ENCODE measurements at regions not wholly inside any gene's neighbourhood (a gene's known extent, or its start where the extent isn't known, plus 50 kb on each side); places are given as distances from the start of the nearest gene placed in this dataset.
"Not testable (repeated sequence)": the region's sequence is repeated elsewhere in the genome, so short reads cannot be mapped to it uniquely, and the experiment has no call there.

DNA sequence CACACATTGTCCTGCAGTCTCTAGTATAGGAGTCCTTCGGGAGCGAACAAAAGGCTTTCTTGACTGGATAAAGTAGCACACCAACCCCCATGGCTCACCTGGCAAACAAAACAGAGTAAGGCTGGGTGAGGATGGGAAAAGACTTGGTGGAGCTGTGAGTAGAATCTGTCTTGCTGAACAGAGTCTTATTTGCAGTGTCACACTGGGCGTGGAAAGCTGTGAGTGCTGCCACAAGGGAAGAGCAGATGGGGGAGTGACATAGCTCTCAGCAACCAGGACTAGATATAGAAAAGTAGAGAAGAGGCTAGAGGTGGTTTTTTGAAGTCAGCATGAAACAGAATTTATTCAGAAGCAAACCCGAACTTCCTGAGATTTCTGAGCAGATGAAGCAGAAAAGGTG, 137.2 kb upstream of the ESX1 start:
- DNase-seq (ENCODE audit: low read depth in 2 of 2) = no peak

DNA sequence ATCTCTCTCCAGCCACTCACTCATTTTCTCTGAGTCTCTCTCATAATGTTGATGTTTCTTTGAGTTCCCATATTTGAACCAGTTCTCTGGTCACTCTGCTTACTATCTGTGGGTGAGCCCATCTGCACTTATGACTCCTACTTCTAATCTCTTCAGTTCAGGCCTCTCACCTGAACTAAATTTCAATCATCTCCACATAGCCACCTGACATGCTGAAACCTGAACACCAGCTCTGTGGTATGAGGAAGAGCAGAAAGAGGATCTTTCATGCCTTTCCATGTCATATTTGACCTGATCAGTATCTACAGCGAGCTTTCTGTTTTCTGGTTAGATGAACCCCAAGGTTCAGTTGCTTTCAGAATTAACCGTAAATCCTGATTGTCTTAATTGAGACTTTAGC, 122.2 kb upstream of the ESX1 start:
- DNase-seq (ENCODE audit: low read depth in 2 of 2) = no peak

DNA sequence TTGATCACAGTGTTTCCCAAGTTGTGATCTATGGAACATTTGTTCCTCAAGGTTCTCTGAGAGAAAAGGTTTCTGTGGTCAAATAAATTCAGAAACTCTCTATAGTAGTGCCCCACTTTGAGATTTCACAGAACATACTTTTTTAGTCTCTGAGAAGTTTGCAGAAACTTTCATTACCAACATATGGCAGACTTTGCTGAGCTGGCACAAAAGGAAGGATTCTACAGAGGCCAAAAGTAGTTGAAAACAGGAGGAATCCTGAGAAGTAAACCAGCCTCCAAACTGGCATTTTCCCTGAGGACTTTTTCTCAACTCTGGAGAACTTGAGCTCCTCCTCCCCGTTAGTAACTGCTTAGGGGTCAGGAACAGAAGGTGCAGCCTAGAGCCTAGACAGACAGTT, 117.8 kb upstream of the ESX1 start:
- DNase-seq (ENCODE audit: low read depth in 2 of 2) = no peak

DNA sequence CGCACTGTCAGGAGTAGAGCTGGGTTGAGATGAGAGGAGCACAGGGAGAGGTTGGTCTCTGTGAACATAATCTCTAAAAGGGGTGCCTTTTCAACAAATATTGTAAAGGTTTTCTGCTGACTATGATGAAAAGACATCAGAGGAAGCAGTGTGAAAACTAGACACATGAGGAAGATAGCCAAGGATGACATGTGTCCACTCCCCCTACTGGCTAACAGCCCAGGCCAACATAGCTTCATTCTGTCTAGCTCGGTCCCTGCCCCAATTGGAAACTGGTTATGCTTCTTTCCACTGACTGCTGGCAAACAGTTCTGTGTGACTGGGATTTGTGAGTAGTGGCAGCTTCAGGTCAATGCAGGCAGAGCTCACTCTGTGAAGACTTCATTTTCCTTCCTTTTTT, 115.4 kb upstream of the ESX1 start:
- DNase-seq (ENCODE audit: low read depth in 2 of 2) = no peak

DNA sequence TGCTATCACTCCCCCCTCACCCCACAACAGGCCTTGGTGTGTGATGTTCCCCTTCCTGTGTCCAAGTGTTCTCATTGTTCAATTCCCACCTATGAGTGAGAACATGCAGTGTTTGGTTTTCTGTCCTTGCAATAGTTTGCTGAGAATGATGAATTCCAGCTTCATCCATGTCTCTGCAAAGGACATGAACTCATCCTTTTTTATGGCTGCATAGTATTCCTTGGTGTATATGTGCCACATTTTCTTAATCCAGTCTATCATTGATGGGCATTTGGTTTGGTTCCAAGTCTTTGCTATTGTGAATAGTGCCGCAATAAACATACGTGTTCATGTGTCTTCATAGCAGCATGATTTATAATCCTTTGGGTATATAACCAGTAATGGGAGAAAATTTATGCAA, 106.0 kb upstream of the ESX1 start:
- not testable (repeated sequence) for DNase-seq (ENCODE audit: low read depth in 2 of 2)

DNA sequence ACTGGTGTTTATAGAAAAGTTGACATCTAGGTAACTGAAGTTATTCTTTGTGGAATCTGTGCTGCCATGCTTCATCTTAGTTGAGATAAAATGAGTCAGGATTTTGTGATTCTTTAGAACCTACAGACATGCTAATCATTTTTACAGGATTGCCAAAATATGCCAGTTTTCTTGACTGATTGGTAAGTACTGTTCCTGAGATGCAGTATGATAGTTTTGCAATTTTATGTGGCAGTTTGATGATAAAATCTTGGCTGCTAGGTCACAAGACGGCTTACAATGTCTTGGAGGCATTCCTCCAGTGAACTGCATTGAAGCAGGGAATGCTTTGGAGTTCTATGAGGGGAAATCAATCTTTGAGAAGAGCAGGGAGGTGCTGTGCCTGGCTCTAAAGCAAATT, 104.4 kb upstream of the ESX1 start:
- no peak for DNase-seq (ENCODE audit: low read depth in 2 of 2)

DNA sequence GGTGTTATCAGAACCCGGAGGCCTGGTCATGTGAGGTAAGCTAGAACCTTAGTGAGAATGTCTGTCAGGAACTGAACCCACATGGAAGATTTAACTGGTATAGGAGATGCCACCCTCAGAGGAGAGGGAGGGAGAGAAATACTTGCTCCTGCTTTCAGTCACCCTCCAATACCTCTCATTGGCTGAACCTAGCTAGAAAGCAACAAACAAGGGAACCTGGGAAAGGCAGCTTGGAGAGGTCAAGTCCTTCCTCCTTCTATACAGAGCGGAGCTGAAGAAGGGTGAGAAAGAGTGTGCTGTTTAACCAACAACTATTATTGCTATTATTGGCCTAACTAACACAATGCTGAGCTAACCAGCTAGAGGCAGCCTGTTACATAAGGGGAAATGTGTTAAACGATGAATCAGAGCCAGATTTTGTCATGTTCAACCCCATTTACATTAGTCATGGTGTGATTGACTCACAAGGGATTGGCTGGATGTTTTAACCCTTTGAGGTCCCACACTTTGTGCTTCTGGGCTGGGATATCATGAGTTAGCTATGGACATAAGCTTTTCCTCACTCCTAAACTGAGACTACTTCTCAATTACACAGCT, 96.5 kb upstream of the ESX1 start:
- DNase-seq (ENCODE audit: low read depth in 2 of 2) = no peak

DNA sequence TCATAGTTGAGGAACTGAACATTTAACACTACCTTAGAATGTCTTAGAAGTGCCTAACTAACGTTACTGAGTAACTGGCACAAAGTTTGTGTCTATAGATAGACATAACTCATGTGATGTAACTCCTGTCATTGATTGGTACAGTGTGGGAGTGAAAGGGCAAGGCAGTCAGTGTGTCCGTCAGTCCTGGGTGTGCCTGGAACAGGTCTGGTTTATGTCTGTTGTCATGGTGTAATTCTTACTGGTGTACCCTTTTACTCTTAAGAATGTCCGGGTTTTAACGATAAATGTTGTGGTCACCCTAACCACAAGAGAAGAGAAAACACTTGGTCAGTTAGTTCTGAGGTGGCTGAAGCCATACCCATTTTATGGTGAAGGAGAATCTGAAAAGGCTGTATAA, 93.1 kb upstream of the ESX1 start:
- DNase-seq (ENCODE audit: low read depth in 2 of 2) = no peak

DNA sequence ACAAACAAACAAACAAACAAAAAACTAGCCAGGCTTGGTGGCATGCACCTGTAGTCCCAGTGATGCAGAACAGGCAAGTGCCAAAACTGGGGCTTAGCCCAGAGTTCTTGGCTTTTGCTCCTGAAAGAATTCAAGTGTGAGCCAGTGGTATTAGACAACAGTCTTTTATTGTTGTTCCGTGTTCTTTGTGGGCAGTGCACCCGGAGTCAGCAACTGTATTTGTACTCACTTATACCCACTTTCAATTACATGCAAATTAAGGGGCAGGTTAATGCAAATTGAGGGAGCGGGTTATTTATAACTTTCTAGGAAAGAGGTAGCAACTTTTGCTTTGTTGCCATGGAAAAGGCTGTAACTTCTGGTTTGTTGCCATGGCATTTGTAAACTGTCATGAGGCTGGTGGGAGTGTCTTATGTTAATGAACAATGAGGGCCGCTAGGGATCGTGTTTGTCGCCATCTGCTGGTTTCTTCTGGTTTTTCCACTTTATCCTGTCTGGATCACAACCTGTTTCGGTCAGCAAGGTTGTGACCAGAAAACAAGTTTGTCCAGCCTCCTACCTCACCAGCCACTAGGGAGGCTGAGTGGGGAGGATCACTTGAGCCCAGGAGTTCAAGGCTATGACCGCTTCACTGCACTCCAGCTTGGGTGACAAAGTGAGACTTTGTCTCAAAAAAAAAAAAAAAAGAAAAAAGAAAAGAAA, 88.8 kb upstream of the ESX1 start:
- DNase-seq (ENCODE audit: low read depth in 2 of 2) = peak; percentile 1 to 2

DNA sequence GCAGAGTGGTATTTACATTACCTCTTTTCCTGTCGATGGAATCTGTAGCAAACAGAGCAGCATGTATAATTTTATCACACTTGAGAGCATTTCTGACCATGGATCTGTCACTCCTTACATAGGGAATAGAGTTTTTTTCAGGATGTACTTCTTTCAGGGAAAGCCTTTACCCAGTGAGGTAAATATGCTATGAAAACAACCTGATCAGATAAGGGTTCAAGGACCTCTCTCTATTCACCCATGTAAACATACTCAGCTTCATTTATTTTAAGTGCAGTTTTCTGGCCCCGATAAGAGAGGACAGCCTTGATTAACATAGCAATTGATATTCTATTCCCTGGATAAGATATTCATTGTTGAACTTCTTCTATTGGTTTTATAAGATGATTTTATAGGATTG, 87.3 kb upstream of the ESX1 start:
- no peak for DNase-seq (ENCODE audit: low read depth in 2 of 2)

DNA sequence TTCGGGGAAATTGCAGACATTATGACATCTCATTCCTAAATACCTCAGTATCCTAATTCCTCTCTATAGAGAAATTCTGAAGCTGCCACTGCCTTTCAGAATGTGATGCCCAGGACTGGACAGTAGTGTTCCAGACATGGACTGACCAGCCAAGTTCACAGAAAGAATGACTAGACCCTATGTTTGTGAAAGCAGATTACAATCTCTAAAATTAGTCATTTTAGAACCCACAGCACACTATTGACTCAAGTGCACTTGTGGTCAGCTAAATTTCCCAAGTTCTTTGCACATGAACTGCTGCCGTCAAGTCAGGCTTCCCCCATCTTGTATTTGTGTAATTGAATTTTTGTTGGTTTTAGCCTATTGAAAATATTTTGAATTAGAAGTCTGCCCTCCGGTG, 81.0 kb upstream of the ESX1 start:
- no peak for DNase-seq (ENCODE audit: low read depth in 2 of 2)

DNA sequence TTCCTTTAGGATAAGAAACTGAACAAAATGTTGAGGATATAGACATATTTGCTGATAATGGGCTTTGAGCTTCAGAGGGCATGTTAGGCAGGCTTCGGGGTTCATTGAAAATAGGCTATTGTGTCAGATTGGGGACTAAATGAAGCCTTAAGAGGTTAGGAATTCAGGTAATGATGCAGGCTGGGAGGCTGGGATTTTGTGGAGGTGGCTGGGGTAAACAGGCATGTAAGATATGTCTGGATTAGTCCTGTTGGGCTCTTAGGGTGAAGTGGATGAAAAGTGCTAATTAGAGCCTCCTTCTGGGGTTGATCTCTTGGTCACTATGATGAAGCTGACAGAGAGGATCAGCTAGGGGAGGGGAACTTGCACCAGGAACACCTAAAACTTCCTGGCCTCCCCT, 80.2 kb upstream of the ESX1 start:
- no peak for DNase-seq (ENCODE audit: low read depth in 2 of 2)

DNA sequence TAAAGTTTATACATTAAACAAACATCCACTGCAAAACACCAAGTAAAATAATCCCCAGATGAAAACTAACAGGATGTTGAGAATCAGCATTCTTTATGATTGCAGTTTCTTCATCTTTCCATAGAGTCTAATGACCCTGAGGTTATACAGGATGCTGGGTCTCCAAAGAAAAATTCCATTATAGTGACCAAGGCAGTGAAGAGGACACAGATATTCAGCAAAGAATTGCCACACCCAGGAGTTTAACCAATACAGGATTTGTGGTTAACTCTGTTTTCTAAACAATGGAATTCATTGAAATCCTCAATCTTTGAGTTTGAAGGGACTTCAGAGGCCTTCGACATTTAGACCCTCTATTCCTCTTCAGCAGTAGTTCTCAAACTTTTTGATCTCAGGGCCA, 76.2 kb upstream of the ESX1 start:
- DNase-seq (ENCODE audit: low read depth in 2 of 2) = no peak

DNA sequence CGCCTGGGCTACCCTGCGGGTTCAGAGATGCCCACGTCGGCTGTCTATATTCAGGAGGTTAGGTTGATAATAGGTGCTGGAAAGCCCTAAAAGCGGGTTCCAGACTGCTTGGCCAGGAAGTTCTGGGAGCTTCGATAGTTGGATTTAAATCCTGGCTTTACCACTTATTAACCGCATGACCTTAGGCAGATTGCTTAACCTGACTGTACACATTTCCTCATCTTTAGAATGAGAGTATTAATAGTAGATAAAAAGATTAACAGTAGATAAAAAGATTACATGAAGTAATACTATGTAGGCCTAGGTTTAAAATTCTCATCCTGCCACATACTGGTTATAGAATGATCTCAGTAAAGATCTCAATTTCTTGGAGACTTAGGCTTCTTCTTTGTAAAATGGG, 75.0 kb upstream of the ESX1 start:
- DNase-seq (ENCODE audit: low read depth in 2 of 2) = no peak

DNA sequence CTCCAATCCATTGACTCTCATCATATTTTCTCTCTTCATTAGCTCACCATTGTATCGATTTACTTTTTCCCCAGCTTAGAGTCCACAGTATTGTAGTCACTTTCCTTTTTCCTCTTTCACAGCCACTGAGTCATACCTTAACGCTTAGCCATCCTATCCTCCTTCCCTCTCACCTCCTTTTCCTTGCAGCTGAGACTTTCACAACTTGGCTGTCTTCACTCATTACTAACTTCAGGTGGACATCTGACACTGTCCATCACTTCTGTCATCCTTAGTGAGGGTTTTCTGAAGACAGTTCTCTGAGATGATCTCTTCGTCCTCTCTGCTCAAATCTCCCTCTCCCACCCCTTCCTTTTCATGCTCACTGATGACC, 70.5 kb upstream of the ESX1 start:
- no peak for DNase-seq (ENCODE audit: low read depth in 2 of 2)

DNA sequence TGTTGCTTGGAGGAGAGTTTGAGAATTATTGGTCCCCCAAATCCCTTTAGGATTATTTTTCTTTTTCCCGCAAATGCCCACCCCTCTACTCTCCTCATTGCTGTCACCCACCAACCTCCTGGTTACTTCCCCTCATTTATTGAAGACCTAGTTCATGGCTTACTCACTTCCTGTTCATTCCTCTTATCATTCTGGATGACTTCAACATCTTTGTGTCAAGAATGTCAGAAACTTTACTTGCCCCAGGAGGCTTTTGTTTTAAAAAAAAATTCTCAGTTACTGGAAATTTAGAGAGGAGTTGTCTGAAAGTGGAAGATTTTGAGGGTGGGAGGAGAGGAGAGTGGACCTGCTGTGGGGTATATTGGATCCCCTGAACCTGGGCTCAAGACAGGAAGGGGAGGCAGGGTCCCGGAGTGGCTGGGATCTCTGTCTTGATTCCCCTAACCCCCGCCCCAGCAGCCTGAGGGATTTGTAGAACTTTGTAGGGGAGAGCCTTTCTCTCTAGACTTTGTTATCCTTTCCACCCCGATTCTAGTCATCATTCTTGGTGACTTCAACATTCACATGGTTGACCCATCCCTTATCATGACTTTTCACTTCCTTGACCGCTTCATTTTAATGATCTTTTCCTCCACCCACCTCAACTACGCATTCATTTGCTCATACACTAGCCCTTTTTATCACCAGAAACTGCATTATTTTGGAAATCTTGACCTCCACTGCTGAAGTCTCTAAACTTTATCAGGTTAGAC, 69.9 kb upstream of the ESX1 start:
- no peak for DNase-seq (ENCODE audit: low read depth in 2 of 2)

DNA sequence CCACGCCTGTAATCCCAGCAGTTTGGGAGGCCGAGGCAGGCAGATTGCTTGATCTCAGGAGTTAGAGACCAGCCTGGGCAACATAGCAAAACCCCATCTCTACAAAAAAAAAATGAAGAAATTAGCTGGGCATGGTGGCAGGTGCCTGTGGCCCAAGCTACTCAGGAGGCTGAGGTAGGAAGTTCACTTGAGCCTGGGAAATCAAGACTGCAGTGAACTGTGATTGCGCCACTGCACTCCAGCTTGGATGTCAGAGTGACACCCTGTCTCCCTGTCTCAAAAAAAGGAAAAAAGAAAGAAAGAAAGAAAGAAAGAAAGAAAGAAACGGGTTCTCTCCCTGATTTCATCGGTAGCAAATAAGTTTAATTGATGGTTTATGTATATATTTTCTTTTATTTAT, 64.6 kb upstream of the ESX1 start:
- no peak for DNase-seq (ENCODE audit: low read depth in 2 of 2)

DNA sequence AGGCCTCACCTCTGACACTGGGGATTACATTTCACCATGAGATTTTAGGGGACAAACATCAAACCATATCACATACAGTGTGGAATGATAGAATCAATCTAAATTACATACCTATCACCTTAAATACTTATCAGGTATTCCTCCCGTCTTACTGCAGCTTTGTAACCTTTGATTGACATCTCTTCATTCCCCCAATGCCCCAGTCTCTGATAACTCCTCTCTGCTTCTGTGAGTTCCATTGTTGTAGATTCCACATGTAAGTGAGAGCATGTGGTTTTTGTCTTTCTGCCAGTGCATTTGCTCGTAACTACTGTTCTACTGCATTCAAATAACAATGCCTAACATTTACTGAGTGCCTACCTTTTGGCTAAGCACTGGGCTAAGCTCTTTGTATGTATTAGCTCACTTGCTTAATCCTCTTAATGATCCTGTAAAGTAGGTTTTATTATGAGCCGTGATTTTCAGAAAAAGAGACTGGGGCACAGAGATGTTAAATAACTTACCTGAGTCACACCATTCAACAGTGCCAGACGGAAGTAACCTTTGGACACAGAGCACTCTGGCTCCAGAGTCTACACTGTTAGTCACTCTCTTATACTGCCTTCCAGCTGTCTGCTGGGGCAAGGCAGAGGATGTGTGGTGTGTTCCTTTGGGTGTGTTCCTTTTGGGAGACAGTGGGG, 63.7 kb upstream of the ESX1 start:
- no peak for DNase-seq (ENCODE audit: low read depth in 2 of 2)

DNA sequence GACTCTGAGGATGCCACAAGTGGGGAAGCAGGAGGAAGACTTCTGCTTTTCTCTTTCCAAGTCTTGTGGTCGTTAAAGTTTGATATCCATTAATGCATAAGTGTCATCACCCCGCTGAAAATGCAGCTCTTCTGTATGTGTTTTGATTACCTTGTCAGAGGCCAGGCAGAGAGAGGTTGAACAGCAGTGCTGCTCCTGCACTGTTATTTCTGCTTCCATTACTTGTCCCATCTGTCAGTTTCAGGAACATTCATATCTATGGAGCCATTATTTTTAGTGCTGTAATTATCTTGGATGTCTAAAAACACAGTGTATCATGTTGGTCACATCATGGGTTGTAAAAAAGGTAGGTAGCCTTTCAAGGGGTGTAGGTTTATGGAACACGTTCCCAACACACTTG, 62.0 kb upstream of the ESX1 start:
- DNase-seq (ENCODE audit: low read depth in 2 of 2) = no peak

DNA sequence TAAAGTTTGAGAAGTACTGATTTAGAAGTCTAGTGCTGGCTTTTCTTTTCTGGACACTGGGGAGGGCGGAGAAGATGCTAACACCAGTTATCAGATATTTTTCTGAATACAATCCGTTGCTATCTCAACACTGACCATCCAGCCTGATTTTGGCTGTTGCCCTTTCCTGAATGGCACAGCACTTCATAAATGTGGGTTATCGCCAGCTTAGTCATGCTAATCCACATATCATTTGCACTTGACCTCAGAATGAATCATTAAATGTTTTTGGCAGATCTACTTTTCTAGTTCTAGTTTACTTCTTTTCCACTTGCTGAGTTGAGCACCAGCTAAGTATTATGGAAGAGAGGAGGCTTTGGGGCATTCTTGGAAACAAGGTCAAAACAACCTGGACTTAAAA, 60.8 kb upstream of the ESX1 start:
- DNase-seq (ENCODE audit: low read depth in 2 of 2) = no peak

DNA sequence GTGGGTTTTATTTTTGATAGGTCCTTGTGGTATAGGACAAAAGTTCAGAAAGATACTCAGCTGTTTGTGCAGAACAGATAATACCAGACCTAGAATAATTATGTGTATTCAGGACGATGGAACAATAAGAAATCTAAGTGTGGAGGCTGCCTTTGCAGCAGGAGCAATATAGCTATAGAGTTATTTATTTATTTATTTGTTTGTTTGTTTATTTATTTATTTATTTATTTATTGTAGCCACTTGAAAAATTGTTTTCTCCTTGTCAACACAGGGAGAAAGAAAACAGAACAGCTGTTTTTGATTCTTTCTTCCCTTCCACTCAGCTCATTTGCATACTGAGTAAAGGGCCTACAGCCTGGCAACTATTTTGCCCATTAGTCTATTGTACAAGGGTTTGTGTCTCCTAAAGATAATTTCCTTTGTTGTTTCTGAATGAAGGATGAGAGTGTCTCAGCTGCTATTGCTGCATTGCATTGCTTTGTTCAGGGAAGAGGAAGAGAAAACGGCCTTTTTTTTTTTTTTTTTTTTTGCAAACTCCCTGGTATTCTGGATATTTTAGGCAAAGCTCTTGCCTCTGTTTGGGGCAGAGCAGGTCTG, 56.0 kb upstream of the ESX1 start:
- no peak for DNase-seq (ENCODE audit: low read depth in 2 of 2)

DNA sequence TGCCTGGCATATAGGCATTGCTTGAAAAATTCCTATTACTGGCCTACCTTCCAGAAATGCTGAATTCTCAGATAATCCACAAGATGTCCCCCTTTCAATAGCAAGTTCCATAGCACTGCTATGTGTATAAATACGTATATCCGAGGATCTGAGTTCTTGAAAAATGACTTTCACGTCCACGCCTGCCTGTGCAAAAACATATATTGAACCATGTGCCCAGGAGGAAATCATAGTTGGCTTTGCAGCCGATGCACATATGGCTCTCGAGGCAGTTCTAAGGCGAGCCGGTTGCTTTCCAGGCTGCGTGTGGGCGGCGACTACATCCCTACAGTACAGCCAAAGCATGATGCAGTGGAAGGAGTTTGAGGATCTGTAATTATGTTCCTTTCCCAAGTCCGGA, 55.4 kb upstream of the ESX1 start:
- DNase-seq (ENCODE audit: low read depth in 2 of 2) = no peak

DNA sequence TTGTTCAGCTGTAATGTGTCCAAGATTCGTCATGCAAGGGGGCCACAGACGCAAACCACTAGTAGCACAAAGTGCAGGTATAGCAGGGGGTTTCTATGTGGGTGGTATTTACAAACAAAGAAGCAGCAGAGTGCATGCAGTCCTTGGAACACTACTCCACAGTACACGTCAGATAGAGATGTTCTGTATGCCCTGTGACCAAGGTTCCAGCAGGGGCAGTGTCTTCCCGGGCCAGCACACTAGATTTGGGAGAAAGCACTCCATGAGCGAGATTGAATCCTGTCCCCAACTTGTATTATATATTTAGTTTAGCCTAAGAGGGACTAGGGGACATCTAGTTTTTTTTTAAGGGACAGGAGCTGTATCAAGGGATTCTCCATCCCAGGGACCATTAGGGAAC, 54.4 kb upstream of the ESX1 start:
- DNase-seq (ENCODE audit: low read depth in 2 of 2) = no peak
